Neuron (in vitro differentiated cells): ENCODE measurements at regions not wholly inside any gene's neighbourhood (a gene's known extent, or its start where the extent isn't known, plus 50 kb on each side); places are given as distances from the start of the nearest gene placed in this dataset.
"Not testable (repeated sequence)": the region's sequence is repeated elsewhere in the genome, so short reads cannot be mapped to it uniquely, and the experiment has no call there.

ENCODE experiments used
- H2AFZ ChIP-seq: one replicate; pipeline ENCODE4 v1.6.1; 2013; ENCODE audit warnings: low read depth, mild to moderate bottlenecking, inconsistent platforms, low read length, moderate library complexity
- H3K27me3 ChIP-seq: one replicate; pipeline ENCODE4 v1.6.1; 2013; ENCODE audit warnings: low read length; ENCODE audit not compliant: insufficient read depth
- H3K36me3 ChIP-seq: one replicate; pipeline ENCODE4 v1.6.1; 2013; ENCODE audit warnings: low read length; ENCODE audit not compliant: insufficient read depth
- H3K4me1 ChIP-seq: one replicate; pipeline ENCODE4 v1.6.1; 2013; ENCODE audit warnings: low read length; ENCODE audit not compliant: insufficient read depth
- H3K4me3 ChIP-seq: 2 replicates; pipeline ENCODE4 v1.5.1; 2013; ENCODE audit warnings: mild to moderate bottlenecking, low read length, moderate library complexity
- H3K9me3 ChIP-seq: one replicate; pipeline ENCODE4 v1.6.1; 2013; ENCODE audit warnings: low read length

DNA sequence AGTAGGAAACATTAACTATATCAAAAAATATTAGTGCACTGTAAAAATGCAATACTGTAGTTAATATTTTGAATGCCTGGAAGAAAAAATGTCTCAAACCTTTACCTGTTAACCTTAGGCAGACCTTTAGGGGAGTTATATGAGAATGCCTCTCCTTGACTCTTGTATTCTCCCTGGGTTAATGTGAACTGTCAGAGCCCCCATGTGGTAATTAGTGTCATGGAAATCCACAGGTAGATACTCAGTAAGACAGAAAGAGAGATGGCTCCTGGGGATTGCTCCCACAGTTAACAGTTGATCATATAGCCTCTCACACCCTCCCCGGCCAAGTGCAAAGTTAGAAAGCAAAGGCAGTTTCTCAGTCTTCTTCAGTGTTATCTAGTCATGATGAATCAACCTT, 742.8 kb downstream of the NR2F1-AS1 start:
- no peaks in the 10 kb centered on the region for H3K36me3 ChIP-seq
- H2AFZ ChIP-seq, result no peak overlapping the region
- no peak overlapping the region for H3K4me3 ChIP-seq
- H3K27me3 ChIP-seq, result no peaks in the 10 kb centered on the region
- H3K9me3 ChIP-seq, result peaks cover 5% of the 10 kb centered on the region
- peaks cover 3% of the 10 kb centered on the region for H3K4me1 ChIP-seq

GRCh38 chr5:92836855-92837755, 743.9 kb downstream of the NR2F1-AS1 start:
- Histone ChIP-seq H2AFZ (no peak overlapping the region), H3K9me3 (peaks cover 5% of the 10 kb centered on the region), H3K4me3 (no peak overlapping the region), H3K36me3 (no peaks in the 10 kb centered on the region), H3K27me3 (no peaks in the 10 kb centered on the region), H3K4me1 (peaks cover 3% of the 10 kb centered on the region)

DNA sequence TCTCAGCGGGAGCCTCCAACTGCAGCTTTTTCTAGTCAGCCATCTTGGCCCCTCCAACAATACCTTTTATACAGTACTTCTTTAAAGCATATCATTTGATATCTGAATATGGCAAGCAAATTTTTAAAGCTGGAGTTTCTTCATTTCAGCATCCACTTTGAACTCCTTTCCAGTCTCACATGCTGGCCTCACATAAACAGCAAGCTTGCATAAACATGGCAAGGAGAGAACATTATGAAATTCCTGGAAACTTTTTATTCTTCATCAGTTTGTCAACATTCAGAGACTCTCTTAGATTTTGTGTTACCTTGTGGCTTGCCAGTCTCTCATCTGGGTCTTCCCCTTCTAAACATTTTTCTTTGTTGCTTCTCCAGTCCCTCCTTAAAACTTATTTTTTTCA, 745.3 kb downstream of the NR2F1-AS1 start:
- no peak overlapping the region for H2AFZ ChIP-seq

DNA sequence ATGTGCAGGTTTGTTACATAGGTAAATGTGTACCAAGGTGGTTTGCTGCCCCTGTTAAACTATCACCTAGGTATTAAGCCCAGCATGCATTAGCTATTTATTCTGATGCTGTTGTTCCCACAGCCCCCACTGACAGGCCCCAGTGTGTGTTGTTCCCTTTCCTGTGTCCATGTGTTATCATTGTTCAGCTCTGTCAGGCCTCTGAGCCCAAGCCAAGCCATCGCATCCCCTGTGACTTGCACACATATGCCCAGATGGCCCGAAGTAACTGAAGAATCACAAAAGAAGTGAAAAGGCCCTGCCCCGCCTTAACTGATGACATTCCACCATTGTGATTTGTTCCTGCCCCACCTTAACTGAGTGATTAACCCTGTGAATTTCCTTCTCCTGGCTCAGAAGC, 757.5 kb downstream of the NR2F1-AS1 start:
- H2AFZ ChIP-seq, H3K36me3 ChIP-seq, H3K27me3 ChIP-seq, H3K9me3 ChIP-seq, H3K4me1 ChIP-seq, H3K4me3 ChIP-seq: not testable (repeated sequence)

More for the DNA sequence above, 745.3 kb downstream of the NR2F1-AS1 start:
- H3K27me3 ChIP-seq, result no peaks in the 10 kb centered on the region
- no peaks in the 10 kb centered on the region for H3K36me3 ChIP-seq
- no peaks in the 10 kb centered on the region for H3K4me1 ChIP-seq
- peaks cover 2% of the 10 kb centered on the region for H3K9me3 ChIP-seq
- H3K4me3 ChIP-seq, result no peak overlapping the region

DNA sequence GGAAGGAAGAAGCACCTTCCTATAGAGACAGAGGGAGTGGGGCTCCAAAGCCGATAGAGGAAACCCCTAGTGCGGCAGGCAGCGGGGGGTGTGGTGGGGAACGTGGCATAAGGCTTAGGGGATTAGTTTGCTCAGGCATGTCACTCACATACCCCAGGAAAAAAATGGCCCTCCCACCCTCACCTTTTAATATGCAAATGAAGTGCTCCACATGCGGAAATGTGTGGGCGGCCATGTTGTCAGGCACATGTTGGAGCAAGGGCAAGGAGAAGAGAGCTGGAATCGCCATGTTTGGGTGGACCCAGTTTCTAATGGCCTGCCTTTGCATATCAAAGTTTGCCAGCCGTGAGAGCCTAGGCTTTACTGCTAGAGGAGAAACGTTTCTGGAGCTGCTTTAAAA, 758.8 kb downstream of the NR2F1-AS1 start:
- no peak overlapping the region for H3K4me3 ChIP-seq
- no peaks in the 10 kb centered on the region for H3K36me3 ChIP-seq
- no peaks in the 10 kb centered on the region for H3K4me1 ChIP-seq
- H3K27me3 ChIP-seq, result no peaks in the 10 kb centered on the region
- no peak overlapping the region for H2AFZ ChIP-seq
- H3K9me3 ChIP-seq, result peaks cover 3% of the 10 kb centered on the region

GRCh38 chr5:92809855-92810465, 771.1 kb downstream of the NR2F1-AS1 start:
- H3K4me1 ChIP-seq, result peaks cover 22% of the 10 kb centered on the region
- H3K27me3 ChIP-seq, result no peaks in the 10 kb centered on the region
- H3K4me3 ChIP-seq, result no peak overlapping the region
- H3K9me3 ChIP-seq, result no peaks in the 10 kb centered on the region
- no peaks in the 10 kb centered on the region for H3K36me3 ChIP-seq
- no peak overlapping the region for H2AFZ ChIP-seq

DNA sequence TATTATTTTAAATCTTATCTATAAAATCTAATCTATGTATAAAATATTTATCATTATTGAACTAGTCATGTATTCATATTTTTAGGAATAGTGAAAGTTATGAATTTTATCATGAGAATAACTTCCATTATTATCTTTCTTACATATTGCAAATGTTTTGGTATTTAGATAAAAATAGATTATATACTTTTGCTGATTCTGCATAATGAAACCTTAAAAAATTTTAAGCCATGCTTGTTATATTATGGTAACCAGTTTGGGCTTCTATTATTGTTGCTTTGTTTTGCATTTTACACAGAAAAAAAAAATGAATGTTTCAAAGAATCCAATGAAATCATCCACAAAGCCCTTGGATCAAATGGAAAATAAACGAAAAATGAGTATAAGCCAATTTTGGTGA, 772.5 kb downstream of the NR2F1-AS1 start:
- peaks cover 22% of the 10 kb centered on the region for H3K4me1 ChIP-seq

GRCh38 chr5:92807085-92807484, 773.9 kb downstream of the NR2F1-AS1 start:
- Histone ChIP-seq H3K9me3 (no peaks in the 10 kb centered on the region), H3K4me3 (no peak overlapping the region), H3K4me1 (peaks cover 23% of the 10 kb centered on the region)

More for the DNA sequence above, 772.5 kb downstream of the NR2F1-AS1 start:
- Histone ChIP-seq H2AFZ (no peak overlapping the region), H3K4me3 (no peak overlapping the region), H3K27me3 (no peaks in the 10 kb centered on the region), H3K9me3 (no peaks in the 10 kb centered on the region), H3K36me3 (no peaks in the 10 kb centered on the region)

GRCh38 chr5:92805446-92805845, 775.6 kb downstream of the NR2F1-AS1 start:
- Histone ChIP-seq H3K4me3 (no peak overlapping the region), H3K36me3 (no peaks in the 10 kb centered on the region), H2AFZ (no peak overlapping the region), H3K27me3 (no peaks in the 10 kb centered on the region), H3K9me3 (no peaks in the 10 kb centered on the region), H3K4me1 (peaks cover 27% of the 10 kb centered on the region)

More at GRCh38 chr5:92807085-92807484, 773.9 kb downstream of the NR2F1-AS1 start:
- no peaks in the 10 kb centered on the region for H3K27me3 ChIP-seq
- H2AFZ ChIP-seq, result no peak overlapping the region
- no peaks in the 10 kb centered on the region for H3K36me3 ChIP-seq

DNA sequence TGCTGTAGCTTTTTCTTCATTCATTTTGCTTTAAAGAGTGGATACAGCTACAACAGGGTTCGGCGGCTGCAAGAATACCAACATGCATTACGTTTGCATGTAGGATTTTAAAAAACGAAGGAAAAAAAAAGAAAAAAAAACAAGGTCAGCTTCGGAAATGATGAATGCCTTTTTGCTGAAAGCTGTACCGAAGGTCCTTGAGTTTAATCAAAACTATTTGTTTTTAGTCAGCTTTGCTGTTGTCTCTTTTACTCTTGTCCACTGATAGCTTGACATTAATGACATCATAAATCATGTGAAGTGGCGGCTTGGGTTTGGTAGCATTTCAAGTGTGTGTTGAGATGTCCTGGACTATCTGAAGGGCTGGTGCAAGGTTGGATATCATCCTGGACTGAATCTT, 779.1 kb downstream of the NR2F1-AS1 start:
- Histone ChIP-seq H3K4me3 (no peak overlapping the region), H3K9me3 (no peaks in the 10 kb centered on the region), H2AFZ (no peak overlapping the region), H3K27me3 (no peaks in the 10 kb centered on the region), H3K36me3 (no peaks in the 10 kb centered on the region), H3K4me1 (peaks cover 14% of the 10 kb centered on the region)

- H3K4me3 ChIP-seq, result no peak overlapping the region
- peaks cover 4% of the 10 kb centered on the region for H3K9me3 ChIP-seq
- H3K4me1 ChIP-seq, result peaks cover 5% of the 10 kb centered on the region
- H2AFZ ChIP-seq, result no peak overlapping the region
- H3K27me3 ChIP-seq, result no peaks in the 10 kb centered on the region
- H3K36me3 ChIP-seq, result no peaks in the 10 kb centered on the region
Measured at GRCh38 chr5:92800365-92800764, 780.7 kb downstream of the NR2F1-AS1 start.

DNA sequence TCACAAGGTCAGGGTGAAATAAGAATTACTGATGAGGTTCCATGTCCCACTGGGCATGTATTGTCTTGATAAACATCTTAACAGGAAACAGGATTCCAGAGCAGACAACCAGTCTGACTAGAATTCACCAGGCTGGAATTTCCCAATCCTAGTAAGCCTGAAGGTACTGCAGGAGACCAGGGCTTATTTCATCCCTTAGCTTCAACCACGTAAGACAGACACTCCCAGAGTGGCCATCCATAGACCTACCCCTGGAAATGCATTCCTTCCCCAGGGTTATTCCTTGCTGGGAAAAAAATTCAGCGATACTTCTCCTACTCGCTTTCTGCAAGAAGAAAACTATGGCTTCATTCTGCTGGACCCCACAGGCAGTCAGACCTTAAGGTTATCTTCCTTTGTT, 785.4 kb downstream of the NR2F1-AS1 start:
- peaks cover 7% of the 10 kb centered on the region for H3K9me3 ChIP-seq
- no peaks in the 10 kb centered on the region for H3K36me3 ChIP-seq
- H2AFZ ChIP-seq, result no peak overlapping the region
- H3K4me1 ChIP-seq, result no peaks in the 10 kb centered on the region
- no peak overlapping the region for H3K4me3 ChIP-seq
- no peaks in the 10 kb centered on the region for H3K27me3 ChIP-seq

- Histone ChIP-seq H3K36me3 (no peaks in the 10 kb centered on the region), H3K4me3 (no peak overlapping the region), H2AFZ (no peak overlapping the region), H3K27me3 (no peaks in the 10 kb centered on the region), H3K9me3 (no peaks in the 10 kb centered on the region), H3K4me1 (peaks cover 13% of the 10 kb centered on the region)
Measured at GRCh38 chr5:92780057-92780456, 801.0 kb downstream of the NR2F1-AS1 start.
